Endothelial cell of umbilical vein (primary cell): ENCODE measurements at regions not wholly inside any gene's neighbourhood (a gene's known extent, or its start where the extent isn't known, plus 50 kb on each side); places are given as distances from the start of the nearest gene placed in this dataset.

Experiments used
- CTCF ChIP-seq, 2 donors: IDR thresholded peaks; 1 replicate in 1 of 2; 2 replicates in 1 of 2; pipeline ENCODE4 v1.5.1; 2011; ENCODE audit warnings: low read length in 2 of 2, mild to moderate bottlenecking in 2 of 2, moderate library complexity in 2 of 2, control low read depth in 1 of 2, inconsistent platforms in 1 of 2, low read depth in 1 of 2; ENCODE audit not compliant: insufficient read depth in 1 of 2; ENCODE audit errors: extremely low read depth in 1 of 2
- EZH2 ChIP-seq: IDR thresholded peaks from 2 replicates; pipeline ENCODE4 v1.6.1; 2012; ENCODE audit warnings: borderline replicate concordance, low read depth, mild to moderate bottlenecking, moderate library complexity, low read length, inconsistent platforms; ENCODE audit not compliant: severe bottlenecking
- FOS ChIP-seq: IDR thresholded peaks from 2 replicates; pipeline ENCODE4 v1.6.1; 2011; ENCODE audit warnings: mild to moderate bottlenecking, low read length, moderate library complexity, borderline replicate concordance; ENCODE audit not compliant: insufficient read depth
- JUN ChIP-seq: IDR thresholded peaks from 2 replicates; pipeline ENCODE4 v1.6.1; 2011; ENCODE audit warnings: borderline replicate concordance, low read depth; ENCODE audit not compliant: insufficient read length, insufficient read depth
- MAX ChIP-seq: IDR thresholded peaks from 2 replicates; pipeline ENCODE4 v1.6.1; 2011; ENCODE audit not compliant: insufficient read depth, insufficient read length
- MYC ChIP-seq: IDR thresholded peaks from one replicate; pipeline ENCODE4 v1.6.1; 2011; ENCODE audit warnings: mild to moderate bottlenecking, low read depth, low read length
- POLR2A ChIP-seq: IDR thresholded peaks from 2 replicates; pipeline ENCODE4 v1.6.1; 2012; ENCODE audit warnings: low read depth, mild to moderate bottlenecking, control low read depth, low read length
- POLR2AphosphoS5 ChIP-seq: IDR thresholded peaks from 2 replicates; pipeline ENCODE4 v1.6.1; 2012; ENCODE audit warnings: low read depth, mild to moderate bottlenecking, control low read depth, low read length, moderate library complexity; ENCODE audit not compliant: insufficient read depth

GRCh38 chr11:134544095-134544815 is 132.2 kb upstream of the B3GAT1 start:
- TF ChIP-seq EZH2 (no peak), CTCF (IDR thresholded peaks at IDR 0.05; ENCODE audit: extremely low read depth in 1 of 2, insufficient read depth in 1 of 2, low read depth in 1 of 2, low read length in 2 of 2) (no peak), MAX (no peak), JUN (no peak), POLR2AphosphoS5 (no peak), POLR2A (no peak), MYC (no peak), FOS (no peak)
